A673 (cell line): ENCODE measurements at regions not wholly inside any gene's neighbourhood (a gene's known extent, or its start where the extent isn't known, plus 50 kb on each side); places are given as distances from the start of the nearest gene placed in this dataset.
A peak's percentile ranks its signal among the peaks of the same experiment; 100 is the strongest.

Experiments
- BruUV-seq: library from RNA; stranded (reverse); fragments of 400-500 nt; replicated peaks from 2 replicates; lab custom pipeline; 2021; lab: Mats Ljungman, UMichigan
- CTCF ChIA-PET: fragments of 300-600 bp; sonication (Branson Sonifier 250); formaldehyde crosslinking; loops from one replicate; lab custom pipeline; 2022; ENCODE audit warnings: antibody characterized with exemption; lab: Charles Lee
- POLR2A ChIA-PET: fragments of 300-600 bp; sonication (Branson Sonifier 250); formaldehyde crosslinking; loops from one replicate; lab custom pipeline; 2022; ENCODE audit warnings: antibody characterized with exemption; ENCODE audit not compliant: low non-redundant PET; lab: Charles Lee
- DNase-seq: peaks from one replicate; pipeline ENCODE4 v3.0.0-alpha.2; 2015; ENCODE audit warnings: low spot score
- H3K27ac ChIP-seq: fragments of 200-600 bp; sonication (generic); 2 replicates; pipeline ENCODE4 v1.5.1; 2016; ENCODE audit warnings: mixed run types, low read depth, mild to moderate bottlenecking, mixed read lengths, antibody characterized with exemption, low read length; ENCODE audit not compliant: poor library complexity, severe bottlenecking
- H3K27me3 ChIP-seq: fragments of 200-600 bp; sonication (generic); replicated peaks from 2 replicates; pipeline ENCODE4 v1.6.1; 2017; ENCODE audit warnings: mixed run types, low read depth, mild to moderate bottlenecking, mixed read lengths, antibody characterized with exemption, low read length; ENCODE audit not compliant: insufficient read depth, poor library complexity
- H3K36me3 ChIP-seq: fragments of 200-600 bp; sonication (generic); 2 replicates; pipeline ENCODE4 v1.6.1; 2016; ENCODE audit warnings: mixed run types, mild to moderate bottlenecking, mixed read lengths, antibody characterized with exemption, low read length; ENCODE audit not compliant: insufficient read depth, poor library complexity, severe bottlenecking
- H3K4me1 ChIP-seq: fragments of 200-600 bp; sonication (generic); 2 replicates; pipeline ENCODE4 v1.6.1; 2017; ENCODE audit warnings: mixed run types, mild to moderate bottlenecking, mixed read lengths, antibody characterized with exemption, low read length; ENCODE audit not compliant: insufficient read depth, poor library complexity, severe bottlenecking
- H3K4me3 ChIP-seq: fragments of 200-600 bp; sonication (generic); 2 replicates; pipeline ENCODE4 v1.5.1; 2016; ENCODE audit warnings: low read depth, mixed run types, mild to moderate bottlenecking, mixed read lengths, low read length; ENCODE audit not compliant: poor library complexity, severe bottlenecking
- H3K9me3 ChIP-seq: fragments of 200-600 bp; sonication (generic); 2 replicates; pipeline ENCODE4 v1.6.1; 2016; ENCODE audit warnings: mixed run types, low read depth, mild to moderate bottlenecking, mixed read lengths, antibody characterized with exemption, low read length; ENCODE audit not compliant: poor library complexity, severe bottlenecking
- EZH2 ChIP-seq: fragments of 200-600 bp; sonication (generic); IDR thresholded peaks from 2 replicates; pipeline ENCODE4 v1.6.1; 2017; ENCODE audit warnings: borderline replicate concordance, low read depth, mild to moderate bottlenecking, mixed read lengths, antibody characterized with exemption, low read length; ENCODE audit not compliant: poor library complexity, severe bottlenecking
- intact Hi-C: fragments of 100-400 bp; cut with micrococcal nuclease; formaldehyde crosslinking; loops from one replicate; pipeline ENCODE4 v1.10.0; 2022; ENCODE audit not compliant: unreplicated experiment
- TF ChIP-seq, protein P1 (sequence below): fragments of 300-800, 200-600 bp; sonication (generic); conservative IDR thresholded peaks from 2 replicates; pipeline ENCODE4 v1.5.1; 2017; ENCODE audit warnings: low read depth, mild to moderate bottlenecking, antibody characterized with exemption, low read length, moderate library complexity, mixed read lengths

DNA sequence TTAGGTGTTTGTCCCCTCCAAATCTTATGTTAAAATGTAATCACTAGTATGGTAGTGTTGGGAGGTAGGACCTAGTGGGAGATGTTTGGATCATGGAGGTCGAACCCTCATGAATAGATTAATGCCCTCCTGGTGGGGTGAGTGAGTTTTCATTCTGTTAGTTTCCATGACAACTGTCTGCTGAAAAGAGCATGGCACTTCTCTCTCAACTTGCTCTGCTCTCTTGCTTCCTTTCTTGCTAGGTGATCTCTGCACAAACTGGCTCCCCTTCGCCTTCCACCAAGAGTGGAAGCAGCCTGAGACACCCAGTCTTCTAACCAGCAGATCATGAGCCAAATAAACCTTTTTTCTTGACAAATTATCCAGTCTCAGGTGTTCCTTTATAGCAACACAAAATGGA lies 853.9 kb downstream of the SORCS1 start:
- Histone ChIP-seq H3K27ac (no peak overlapping the region), H3K36me3 (no peaks in the 10 kb centered on the region), H3K27me3 (no peaks in the 10 kb centered on the region), H3K4me1 (peaks cover 4% of the 10 kb centered on the region), H3K4me3 (no peak overlapping the region), H3K9me3 (no peaks in the 10 kb centered on the region)
- TF ChIP-seq, protein P1, sequence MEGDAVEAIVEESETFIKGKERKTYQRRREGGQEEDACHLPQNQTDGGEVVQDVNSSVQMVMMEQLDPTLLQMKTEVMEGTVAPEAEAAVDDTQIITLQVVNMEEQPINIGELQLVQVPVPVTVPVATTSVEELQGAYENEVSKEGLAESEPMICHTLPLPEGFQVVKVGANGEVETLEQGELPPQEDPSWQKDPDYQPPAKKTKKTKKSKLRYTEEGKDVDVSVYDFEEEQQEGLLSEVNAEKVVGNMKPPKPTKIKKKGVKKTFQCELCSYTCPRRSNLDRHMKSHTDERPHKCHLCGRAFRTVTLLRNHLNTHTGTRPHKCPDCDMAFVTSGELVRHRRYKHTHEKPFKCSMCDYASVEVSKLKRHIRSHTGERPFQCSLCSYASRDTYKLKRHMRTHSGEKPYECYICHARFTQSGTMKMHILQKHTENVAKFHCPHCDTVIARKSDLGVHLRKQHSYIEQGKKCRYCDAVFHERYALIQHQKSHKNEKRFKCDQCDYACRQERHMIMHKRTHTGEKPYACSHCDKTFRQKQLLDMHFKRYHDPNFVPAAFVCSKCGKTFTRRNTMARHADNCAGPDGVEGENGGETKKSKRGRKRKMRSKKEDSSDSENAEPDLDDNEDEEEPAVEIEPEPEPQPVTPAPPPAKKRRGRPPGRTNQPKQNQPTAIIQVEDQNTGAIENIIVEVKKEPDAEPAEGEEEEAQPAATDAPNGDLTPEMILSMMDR, result no peak
- no peak for TF ChIP-seq EZH2
- intact Hi-C loops, result no loop called here
- no TSS peak for BruUV-seq
- DNase-seq, result peak; percentile 46
- POLR2A ChIA-PET, result no interaction called here
- CTCF ChIA-PET, result no interaction called here

DNA sequence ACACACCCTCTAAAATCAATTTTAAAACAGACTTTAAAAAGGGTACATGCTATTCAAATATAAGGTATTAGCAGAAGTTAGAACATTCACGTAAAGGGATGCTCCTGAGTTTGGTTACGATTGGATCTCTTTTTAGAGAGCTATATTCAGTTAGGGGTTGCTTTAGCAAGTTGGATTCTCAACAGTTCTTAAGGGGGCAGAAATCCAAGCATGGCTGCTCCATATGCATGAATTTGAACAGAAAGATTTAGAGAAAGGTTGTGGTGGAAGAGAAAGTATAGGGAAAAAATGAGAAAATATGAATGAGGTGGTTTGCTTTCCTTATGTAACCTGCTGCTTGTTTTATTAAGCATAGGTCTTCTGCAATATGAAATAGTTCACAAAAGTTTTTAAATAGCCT lies 855.1 kb downstream of the SORCS1 start:
- H3K4me1 ChIP-seq, result peaks cover 4% of the 10 kb centered on the region
- no peaks in the 10 kb centered on the region for H3K9me3 ChIP-seq
- no peak for TF ChIP-seq EZH2
- TF ChIP-seq, protein P1, result no peak
- intact Hi-C loops, result no loop called here
- no peaks in the 10 kb centered on the region for H3K27me3 ChIP-seq
- H3K4me3 ChIP-seq, result no peak overlapping the region
- BruUV-seq, result no TSS peak
- no peak for DNase-seq
- no peaks in the 10 kb centered on the region for H3K36me3 ChIP-seq
- H3K27ac ChIP-seq, result no peak overlapping the region
- ChIA-PET POLR2A (no interaction called here), CTCF (no interaction called here)

- CTCF ChIA-PET, result no interaction called here
- TF ChIP-seq EZH2, result no peak
- TF ChIP-seq, protein P1, result no peak
- Histone ChIP-seq H3K4me1 (peaks cover 4% of the 10 kb centered on the region), H3K4me3 (no peak overlapping the region), H3K9me3 (no peaks in the 10 kb centered on the region), H3K27me3 (no peaks in the 10 kb centered on the region), H3K27ac (no peak overlapping the region), H3K36me3 (no peaks in the 10 kb centered on the region)
- no peak for DNase-seq
- no TSS peak for BruUV-seq
- intact Hi-C loops, result no loop called here
- POLR2A ChIA-PET, result no interaction called here
These were observed 856.2 kb downstream of the SORCS1 start for GRCh38 chr10:106308284-106308683.
